ENCODE measurements at regions not wholly inside any gene's neighbourhood (a gene's known extent, or its start where the extent isn't known, plus 50 kb on each side); places are given as distances from the start of the nearest gene placed in this dataset.

GRCh38 chr3:150348500-150348899 is 59.6 kb upstream of the TSC22D2 start:
- TF ChIP-seq CTCF (IDR thresholded peaks at IDR 0.05) (no peak), ZFX (IDR thresholded peaks at IDR 0.05; ENCODE audit: borderline replicate concordance) (no peak)

All from 22Rv1 (cell line).